HCT116 (cell line): ENCODE measurements at regions not wholly inside any gene's neighbourhood (a gene's known extent, or its start where the extent isn't known, plus 50 kb on each side); places are given as distances from the start of the nearest gene placed in this dataset.

Experiments used
- ATAC-seq: fragments of 200-7000 bp; cut with Tn5 transposase; 2 replicates; pipeline ENCODE4 v1.9.1; 2020; ENCODE audit warnings: mild to moderate bottlenecking, moderate library complexity
- BruUV-seq: library from RNA; stranded (reverse); fragments of 400-500 nt; replicated peaks from 2 replicates; lab custom pipeline; 2021; lab: Mats Ljungman, UMichigan
- CTCF ChIA-PET: fragments of 300-600 bp; sonication (Branson Sonifier 250); formaldehyde crosslinking; loops from one replicate; lab custom pipeline; 2021; ENCODE audit warnings: antibody characterized with exemption; lab: Charles Lee
- POLR2A ChIA-PET: fragments of 300-600, 350-600 bp; sonication (Branson Sonifier 250); formaldehyde crosslinking; loops from one replicate; lab custom pipeline; 2021; ENCODE audit warnings: antibody characterized with exemption; lab: Charles Lee
- RAD21 ChIA-PET, 2 experiments: fragments of 300-600 bp; sonication (Branson Sonifier 250); formaldehyde crosslinking; loops; one replicate each; lab custom pipeline; 2023; ENCODE audit warnings: low total read pairs in 2 of 2; ENCODE audit not compliant: uncharacterized antibody in 2 of 2, unreplicated experiment in 2 of 2, low non-redundant PET in 1 of 2; lab: Charles Lee
- DNase-seq: peaks from one replicate; pipeline ENCODE4 v3.0.0-alpha.2; 2010; ENCODE audit warnings: low read depth, low spot score
- H2AFZ ChIP-seq: fragments of 200-600 bp; shearing (Covaris generic), sonication (generic); 2 replicates; pipeline ENCODE4 v1.6.1; 2017; ENCODE audit warnings: low read depth, mixed run types, mixed read lengths, antibody characterized with exemption, low read length; ENCODE audit not compliant: poor library complexity, severe bottlenecking
- H3K27ac ChIP-seq: 2 replicates; pipeline ENCODE4 v1.5.1; 2012; ENCODE audit warnings: low read depth, low read length
- H3K27me3 ChIP-seq: fragments of 200-600 bp; sonication (generic); 2 replicates; pipeline ENCODE4 v1.6.1; 2016; ENCODE audit warnings: mixed run types, low read length, mixed read lengths; ENCODE audit not compliant: insufficient read depth
- H3K36me3 ChIP-seq, 2 experiments: fragments of 200-500 bp in 1 of 2; fragments of 200-600 bp in 1 of 2; sonication (Bioruptor generic) in 1 of 2; sonication (generic) in 1 of 2; 2 replicates each; pipeline versions ENCODE4 v1.5.1 to v1.6.1; 2014 to 2016; ENCODE audit warnings: low read length in 2 of 2, inconsistent platforms in 1 of 2, mixed read lengths in 1 of 2, mixed run types in 1 of 2; ENCODE audit not compliant: insufficient read depth in 2 of 2, control insufficient read depth in 1 of 2
- H3K4me1 ChIP-seq, 2 experiments: fragments of 200-600 bp in 1 of 2; sonication (generic) in 1 of 2; 2 replicates each; pipeline versions ENCODE4 v1.5.1 to v1.6.1; 2012 to 2017; ENCODE audit warnings: low read length in 2 of 2, inconsistent platforms in 1 of 2, mild to moderate bottlenecking in 1 of 2, mixed read lengths in 1 of 2, mixed run types in 1 of 2, moderate library complexity in 1 of 2; ENCODE audit not compliant: insufficient read depth in 2 of 2, control insufficient read depth in 1 of 2
- H3K4me2 ChIP-seq: fragments of 200-600 bp; sonication (generic); 2 replicates; pipeline ENCODE4 v1.6.1; 2017; ENCODE audit warnings: mixed run types, low read length, mixed read lengths
- H3K4me3 ChIP-seq, 2 experiments: fragments of 200-600 bp in 1 of 2; sonication (generic) in 1 of 2; replicated peaks in 1 of 2; 2 replicates each; pipeline ENCODE4 v1.5.1; 2011 to 2016; ENCODE audit warnings: low read length in 2 of 2, control low read depth in 1 of 2, low read depth in 1 of 2, mild to moderate bottlenecking in 1 of 2, mixed read lengths in 1 of 2, mixed run types in 1 of 2
- H3K79me2 ChIP-seq: fragments of 200-600 bp; sonication (generic); 2 replicates; pipeline ENCODE4 v1.6.1; 2017; ENCODE audit warnings: mild to moderate bottlenecking, mixed run types, low read length, moderate library complexity, mixed read lengths; ENCODE audit not compliant: insufficient read depth
- H3K9ac ChIP-seq: fragments of 200-600 bp; sonication (generic); 2 replicates; pipeline ENCODE4 v1.6.1; 2016; ENCODE audit warnings: low read length, mixed read lengths
- H3K9me2 ChIP-seq: fragments of 200-600 bp; sonication (generic), shearing (Covaris generic); 2 replicates; pipeline ENCODE4 v1.6.1; 2017; ENCODE audit warnings: mixed run types, mild to moderate bottlenecking, moderate library complexity; ENCODE audit not compliant: insufficient read depth
- H3K9me3 ChIP-seq, 2 experiments: fragments of 200-500 bp in 1 of 2; fragments of 200-600 bp in 1 of 2; sonication (Bioruptor generic) in 1 of 2; sonication (generic) in 1 of 2; 2 replicates each; pipeline ENCODE4 v1.6.1; 2014 to 2017; ENCODE audit warnings: low read length in 2 of 2, mixed read lengths in 2 of 2, inconsistent platforms in 1 of 2, low read depth in 1 of 2, mild to moderate bottlenecking in 1 of 2, mixed run types in 1 of 2, moderate library complexity in 1 of 2; ENCODE audit not compliant: control insufficient read depth in 1 of 2, insufficient read depth in 1 of 2
- H4K20me1 ChIP-seq: fragments of 200-600 bp; sonication (generic), shearing (Covaris generic); 2 replicates; pipeline ENCODE4 v1.6.1; 2017; ENCODE audit warnings: mixed run types, mild to moderate bottlenecking, moderate library complexity; ENCODE audit not compliant: insufficient read depth
- EGR1 ChIP-seq: IDR thresholded peaks from 2 replicates; pipeline ENCODE4 v1.6.1; 2012; ENCODE audit warnings: low read depth
- JUND ChIP-seq: IDR thresholded peaks from 2 replicates; pipeline ENCODE4 v1.6.1; 2012
- RAD21 ChIP-seq: IDR thresholded peaks from 2 replicates; pipeline ENCODE4 v1.6.1; 2012; ENCODE audit warnings: low read depth, mild to moderate bottlenecking
- SIN3A ChIP-seq: IDR thresholded peaks from 2 replicates; pipeline ENCODE4 v1.6.1; 2012; ENCODE audit warnings: low read depth
- ZFX ChIP-seq: fragments of 450-650 bp; IDR thresholded peaks from 2 replicates; pipeline ENCODE4 v1.6.1; 2017
- ZNF274 ChIP-seq: fragments of 200-500 bp; sonication (Bioruptor generic); IDR thresholded peaks from 2 replicates; pipeline ENCODE4 v1.6.1; 2014; ENCODE audit warnings: mild to moderate bottlenecking, low read depth, low read length, inconsistent platforms
- intact Hi-C: fragments of 100-400 bp; cut with micrococcal nuclease; formaldehyde crosslinking; loops from 2 replicates; pipeline ENCODE4 v1.10.0; 2022
- TF ChIP-seq, protein P1 (sequence below), 3 experiments: fragments of 200-600 bp in 1 of 3; sonication (generic) in 1 of 3; IDR thresholded peaks in 2 of 3; conservative IDR thresholded peaks in 1 of 3; 2 replicates each; pipeline ENCODE4 v1.5.1; 2012 to 2017; ENCODE audit warnings: low read depth in 2 of 3, low read length in 2 of 3, antibody characterized with exemption in 1 of 3, borderline replicate concordance in 1 of 3, control low read depth in 1 of 3, mild to moderate bottlenecking in 1 of 3, mixed read lengths in 1 of 3, mixed run types in 1 of 3, moderate library complexity in 1 of 3; ENCODE audit not compliant: insufficient read depth in 1 of 3
- TF ChIP-seq, protein P2 (sequence below): IDR thresholded peaks from 2 replicates; pipeline ENCODE4 v1.6.1; 2012; ENCODE audit warnings: low read depth

DNA sequence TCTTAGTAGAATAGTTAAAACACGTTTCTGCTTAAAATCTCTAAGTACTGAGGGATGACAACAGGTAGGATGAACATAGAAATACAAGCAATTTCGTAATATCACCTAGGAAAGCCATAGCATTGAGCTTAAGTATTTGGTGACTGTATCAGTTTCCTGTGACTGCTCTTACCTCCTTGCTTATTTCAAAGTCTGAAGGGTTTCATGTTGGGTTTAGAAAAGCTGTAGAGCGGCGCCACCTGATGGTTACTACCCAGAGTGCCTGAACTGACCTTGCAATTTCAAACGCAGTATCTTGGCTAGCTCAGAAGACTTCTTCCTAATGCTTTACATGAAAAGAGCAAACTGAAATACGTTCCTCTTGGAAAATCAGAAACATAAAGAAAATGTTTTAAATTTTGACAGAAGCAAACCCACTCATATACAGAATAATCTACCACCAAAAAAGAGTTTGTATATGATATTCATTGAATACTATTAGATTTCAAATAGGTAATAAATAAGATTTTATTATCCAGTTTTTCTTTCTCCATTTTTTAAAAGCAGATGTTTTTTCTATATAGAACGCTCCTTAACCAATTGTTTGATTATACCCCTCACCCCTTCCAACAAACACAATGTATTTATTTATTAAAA, 82.3 kb upstream of the RIPOR2 start:
- ChIA-PET CTCF (interaction anchor here (0.7 to 6.0 kb wide), 25 partner anchors 8 to 735 kb away, joined by 3 to 66 read pairs (median 5); no protein-coding TSS in a partner anchor), POLR2A (interaction anchor here (1.4 to 1.5 kb wide), 2 partner anchors 161 to 275 kb away, joined by 5 to 7 read pairs; no protein-coding TSS in a partner anchor), RAD21 (interaction anchor here (0.5 to 1.5 kb wide), 4 partner anchors 90 to 162 kb away, joined by 3 to 6 read pairs (median 4); no protein-coding TSS in a partner anchor)
- no peak overlapping the region for H2AFZ ChIP-seq
- H3K27me3 ChIP-seq: no peaks in the 10 kb centered on the region
- H3K79me2 ChIP-seq: no peaks in the 10 kb centered on the region
- intact Hi-C loops: loop anchor here (1.0 to 10.0 kb wide), 4 partner anchors 162 to 493 kb away; no protein-coding TSS in a partner anchor
- peak; percentile 53 for DNase-seq
- ATAC-seq: peak; percentile 68
- no peaks in the 10 kb centered on the region for H3K9me3 ChIP-seq
- no peak overlapping the region for H3K4me2 ChIP-seq
- TF ChIP-seq RAD21 (peak; percentile 82), SIN3A (no peak)
- TF ChIP-seq, protein P1, sequence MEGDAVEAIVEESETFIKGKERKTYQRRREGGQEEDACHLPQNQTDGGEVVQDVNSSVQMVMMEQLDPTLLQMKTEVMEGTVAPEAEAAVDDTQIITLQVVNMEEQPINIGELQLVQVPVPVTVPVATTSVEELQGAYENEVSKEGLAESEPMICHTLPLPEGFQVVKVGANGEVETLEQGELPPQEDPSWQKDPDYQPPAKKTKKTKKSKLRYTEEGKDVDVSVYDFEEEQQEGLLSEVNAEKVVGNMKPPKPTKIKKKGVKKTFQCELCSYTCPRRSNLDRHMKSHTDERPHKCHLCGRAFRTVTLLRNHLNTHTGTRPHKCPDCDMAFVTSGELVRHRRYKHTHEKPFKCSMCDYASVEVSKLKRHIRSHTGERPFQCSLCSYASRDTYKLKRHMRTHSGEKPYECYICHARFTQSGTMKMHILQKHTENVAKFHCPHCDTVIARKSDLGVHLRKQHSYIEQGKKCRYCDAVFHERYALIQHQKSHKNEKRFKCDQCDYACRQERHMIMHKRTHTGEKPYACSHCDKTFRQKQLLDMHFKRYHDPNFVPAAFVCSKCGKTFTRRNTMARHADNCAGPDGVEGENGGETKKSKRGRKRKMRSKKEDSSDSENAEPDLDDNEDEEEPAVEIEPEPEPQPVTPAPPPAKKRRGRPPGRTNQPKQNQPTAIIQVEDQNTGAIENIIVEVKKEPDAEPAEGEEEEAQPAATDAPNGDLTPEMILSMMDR (IDR thresholded peaks at IDR 0.05 in 2 of 3, conservative IDR thresholded peaks at IDR 0.05 in 1 of 3; ENCODE audit: borderline replicate concordance in 1 of 3, insufficient read depth in 1 of 3, low read depth in 2 of 3, low read length in 2 of 3): peak; percentile 62 to 78 (median 66); a peak in 5 of 6 replicates
- H3K9me2 ChIP-seq: no peaks in the 10 kb centered on the region
- no peak overlapping the region for H3K9ac ChIP-seq
- no peaks in the 10 kb centered on the region for H3K36me3 ChIP-seq
- no peaks in the 10 kb centered on the region for H4K20me1 ChIP-seq
- peaks cover 0 to 4% of the 10 kb centered on the region in 2 experiments; a peak in 1 of 4 replicates for H3K4me1 ChIP-seq
- H3K27ac ChIP-seq: no peak overlapping the region
- H3K4me3 ChIP-seq: no peak overlapping the region
- no TSS peak for BruUV-seq

DNA sequence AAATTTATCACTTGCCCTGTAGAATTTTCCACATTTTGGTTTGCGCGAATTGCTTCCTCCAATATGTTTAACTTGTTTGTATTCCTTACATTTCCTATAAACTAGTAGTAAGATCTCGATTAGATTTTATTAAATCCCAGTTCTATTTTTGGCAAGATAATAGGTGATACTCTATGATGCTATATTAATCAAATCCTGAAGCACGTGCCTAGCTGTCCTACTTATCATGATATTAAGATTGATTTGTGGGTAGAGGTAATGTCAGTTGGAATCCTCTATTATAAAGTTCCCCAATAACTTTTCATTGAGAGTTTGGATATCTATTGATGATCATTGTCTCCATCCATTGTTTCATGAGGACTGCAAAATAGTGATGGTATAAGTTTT, 82.8 kb upstream of the RIPOR2 start:
- Histone ChIP-seq H3K79me2 (no peaks in the 10 kb centered on the region), H3K9ac (no peak overlapping the region), H3K9me2 (no peaks in the 10 kb centered on the region), H3K27ac (no peak overlapping the region), H3K4me1 (peaks cover 0 to 4% of the 10 kb centered on the region in 2 experiments; a peak in 1 of 4 replicates), H3K4me3 (no peak overlapping the region), H3K36me3 (no peaks in the 10 kb centered on the region), H3K27me3 (no peaks in the 10 kb centered on the region), H3K4me2 (no peak overlapping the region), H2AFZ (no peak overlapping the region), H3K9me3 (no peaks in the 10 kb centered on the region), H4K20me1 (no peaks in the 10 kb centered on the region)
- intact Hi-C loops: loop anchor here (1.0 to 10.0 kb wide), 4 partner anchors 162 to 494 kb away; no protein-coding TSS in a partner anchor
- CTCF ChIA-PET: interaction anchor here (1.0 to 6.0 kb wide), 21 partner anchors 8 to 735 kb away, joined by 3 to 66 read pairs (median 6); no protein-coding TSS in a partner anchor
- BruUV-seq: no TSS peak
- ATAC-seq (no peak), DNase-seq (no peak)
- RAD21 ChIA-PET: interaction anchor here (0.6 to 1.5 kb wide), 3 partner anchors 90 to 163 kb away, joined by 3 to 6 read pairs (median 4); no protein-coding TSS in a partner anchor
- POLR2A ChIA-PET: interaction anchor here (1.4 to 1.5 kb wide), 2 partner anchors 162 to 275 kb away, joined by 5 to 7 read pairs; no protein-coding TSS in a partner anchor
- TF ChIP-seq ZFX: no peak
- no peak for TF ChIP-seq RAD21
- no peak for TF ChIP-seq EGR1
- TF ChIP-seq ZNF274: no peak
- TF ChIP-seq JUND: no peak
- TF ChIP-seq, protein P2, sequence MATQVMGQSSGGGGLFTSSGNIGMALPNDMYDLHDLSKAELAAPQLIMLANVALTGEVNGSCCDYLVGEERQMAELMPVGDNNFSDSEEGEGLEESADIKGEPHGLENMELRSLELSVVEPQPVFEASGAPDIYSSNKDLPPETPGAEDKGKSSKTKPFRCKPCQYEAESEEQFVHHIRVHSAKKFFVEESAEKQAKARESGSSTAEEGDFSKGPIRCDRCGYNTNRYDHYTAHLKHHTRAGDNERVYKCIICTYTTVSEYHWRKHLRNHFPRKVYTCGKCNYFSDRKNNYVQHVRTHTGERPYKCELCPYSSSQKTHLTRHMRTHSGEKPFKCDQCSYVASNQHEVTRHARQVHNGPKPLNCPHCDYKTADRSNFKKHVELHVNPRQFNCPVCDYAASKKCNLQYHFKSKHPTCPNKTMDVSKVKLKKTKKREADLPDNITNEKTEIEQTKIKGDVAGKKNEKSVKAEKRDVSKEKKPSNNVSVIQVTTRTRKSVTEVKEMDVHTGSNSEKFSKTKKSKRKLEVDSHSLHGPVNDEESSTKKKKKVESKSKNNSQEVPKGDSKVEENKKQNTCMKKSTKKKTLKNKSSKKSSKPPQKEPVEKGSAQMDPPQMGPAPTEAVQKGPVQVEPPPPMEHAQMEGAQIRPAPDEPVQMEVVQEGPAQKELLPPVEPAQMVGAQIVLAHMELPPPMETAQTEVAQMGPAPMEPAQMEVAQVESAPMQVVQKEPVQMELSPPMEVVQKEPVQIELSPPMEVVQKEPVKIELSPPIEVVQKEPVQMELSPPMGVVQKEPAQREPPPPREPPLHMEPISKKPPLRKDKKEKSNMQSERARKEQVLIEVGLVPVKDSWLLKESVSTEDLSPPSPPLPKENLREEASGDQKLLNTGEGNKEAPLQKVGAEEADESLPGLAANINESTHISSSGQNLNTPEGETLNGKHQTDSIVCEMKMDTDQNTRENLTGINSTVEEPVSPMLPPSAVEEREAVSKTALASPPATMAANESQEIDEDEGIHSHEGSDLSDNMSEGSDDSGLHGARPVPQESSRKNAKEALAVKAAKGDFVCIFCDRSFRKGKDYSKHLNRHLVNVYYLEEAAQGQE: no peak
- TF ChIP-seq, protein P1 (IDR thresholded peaks at IDR 0.05 in 2 of 3, conservative IDR thresholded peaks at IDR 0.05 in 1 of 3; ENCODE audit: borderline replicate concordance in 1 of 3, insufficient read depth in 1 of 3, low read depth in 2 of 3, low read length in 2 of 3): no peak
